ENCODE measurements at regions not wholly inside any gene's neighbourhood (a gene's known extent, or its start where the extent isn't known, plus 50 kb on each side); places are given as distances from the start of the nearest gene placed in this dataset.

DNA sequence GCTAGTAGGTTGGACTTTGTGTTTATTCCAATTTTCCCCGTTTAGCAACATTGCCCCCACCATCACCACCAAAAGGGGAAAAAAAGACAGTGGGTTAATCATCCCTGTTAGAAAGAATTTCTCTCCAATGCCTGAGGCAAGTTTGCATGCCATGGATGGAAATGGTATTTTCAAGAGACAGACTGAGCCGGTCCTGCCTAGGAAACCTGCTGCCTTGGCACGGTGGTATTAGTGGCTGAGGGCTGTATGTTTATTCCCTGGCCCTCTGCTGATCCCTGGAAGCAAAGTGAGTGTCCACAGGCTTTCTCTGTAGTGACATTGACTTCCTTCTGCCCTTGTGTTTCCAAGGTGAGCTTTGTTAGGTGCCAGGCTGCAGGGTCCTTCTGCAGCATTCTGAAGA, 427.0 kb upstream of the RBFOX1 start:
- no peak for DNase-seq
- Histone ChIP-seq H3K27me3 (ENCODE audit: low read length) (no peaks in the 10 kb centered on the region), H3K79me2 (ENCODE audit: low read length) (no peaks in the 10 kb centered on the region), H3K4me2 (ENCODE audit: low read depth, low read length, poor library complexity, severe bottlenecking) (no peak overlapping the region), H3K27ac (ENCODE audit: low read length) (no peak overlapping the region), H3K4me3 (ENCODE audit: low read length) (no peak overlapping the region), H3K36me3 (ENCODE audit: insufficient read depth, low read length) (no peaks in the 10 kb centered on the region), H3K9me3 (ENCODE audit: low read length) (peaks cover 10% of the 10 kb centered on the region; the same call in 1 of the 2 replicates), H3K9me2 (replicated peaks; ENCODE audit: insufficient read depth, low read length) (no peaks in the 10 kb centered on the region), H3K9ac (ENCODE audit: low read length) (no peak overlapping the region), H4K20me1 (ENCODE audit: insufficient read depth, low read depth, low read length) (no peaks in the 10 kb centered on the region), H3K4me1 (ENCODE audit: low read length) (no peaks in the 10 kb centered on the region), H2AFZ (ENCODE audit: low read length) (no peak overlapping the region)

DNA sequence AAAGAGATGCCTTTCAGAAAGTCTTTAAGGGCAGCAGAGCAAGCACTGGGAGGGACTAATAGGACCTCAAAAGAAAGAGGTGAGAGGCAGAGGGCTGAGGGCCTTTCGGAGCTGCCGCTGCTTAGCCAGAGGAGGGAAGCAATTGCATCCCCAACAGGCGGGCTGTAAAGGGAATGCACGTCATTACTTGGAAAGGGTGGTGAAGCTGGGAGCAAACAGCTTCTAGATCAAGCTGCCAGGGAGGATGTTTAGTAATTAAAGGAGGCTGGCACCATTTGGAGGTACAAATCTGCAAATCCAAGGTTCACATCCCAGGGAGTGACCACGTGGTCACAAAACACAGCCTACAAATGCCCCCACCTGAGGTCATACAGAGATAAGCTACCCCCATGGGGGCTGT, 429.0 kb upstream of the RBFOX1 start:
- Histone ChIP-seq H3K79me2 (ENCODE audit: low read length) (no peaks in the 10 kb centered on the region), H2AFZ (ENCODE audit: low read length) (no peak overlapping the region), H3K9ac (ENCODE audit: low read length) (no peak overlapping the region), H3K9me2 (replicated peaks; ENCODE audit: insufficient read depth, low read length) (no peaks in the 10 kb centered on the region), H3K4me2 (ENCODE audit: low read depth, low read length, poor library complexity, severe bottlenecking) (no peak overlapping the region), H3K9me3 (ENCODE audit: low read length) (peaks cover 15% of the 10 kb centered on the region; the same call in 1 of the 2 replicates), H3K4me1 (ENCODE audit: low read length) (no peaks in the 10 kb centered on the region), H4K20me1 (ENCODE audit: insufficient read depth, low read depth, low read length) (no peaks in the 10 kb centered on the region), H3K36me3 (ENCODE audit: insufficient read depth, low read length) (no peaks in the 10 kb centered on the region), H3K4me3 (ENCODE audit: low read length) (no peak overlapping the region), H3K27ac (ENCODE audit: low read length) (no peak overlapping the region), H3K27me3 (ENCODE audit: low read length) (no peaks in the 10 kb centered on the region)
- DNase-seq, result no peak

DNA sequence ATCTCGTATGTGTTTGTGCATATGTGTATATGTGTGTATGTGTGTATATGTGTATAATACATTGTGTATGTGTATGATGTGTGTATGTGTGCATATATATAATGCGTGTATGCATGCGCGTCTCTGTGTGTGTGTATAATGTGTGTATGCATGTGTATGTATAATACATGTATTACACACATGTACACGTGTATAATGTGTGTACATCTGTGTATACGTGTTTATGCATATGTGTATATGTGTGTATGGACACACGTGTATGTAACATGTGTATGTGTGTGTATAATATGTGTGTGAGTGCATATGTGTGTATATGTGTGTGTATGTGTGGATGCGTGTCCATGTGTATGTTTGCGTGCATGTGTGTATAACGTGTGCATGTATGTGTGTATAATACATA, 433.7 kb upstream of the RBFOX1 start:
- Histone ChIP-seq H3K36me3 (ENCODE audit: insufficient read depth, low read length) (no peaks in the 10 kb centered on the region), H3K9me2 (replicated peaks; ENCODE audit: insufficient read depth, low read length) (no peaks in the 10 kb centered on the region), H3K4me3 (ENCODE audit: low read length) (no peak overlapping the region), H3K9ac (ENCODE audit: low read length) (no peak overlapping the region), H3K27ac (ENCODE audit: low read length) (no peak overlapping the region), H3K4me2 (ENCODE audit: low read depth, low read length, poor library complexity, severe bottlenecking) (no peak overlapping the region), H2AFZ (ENCODE audit: low read length) (no peak overlapping the region), H3K27me3 (ENCODE audit: low read length) (no peaks in the 10 kb centered on the region), H4K20me1 (ENCODE audit: insufficient read depth, low read depth, low read length) (no peaks in the 10 kb centered on the region), H3K79me2 (ENCODE audit: low read length) (no peaks in the 10 kb centered on the region), H3K4me1 (ENCODE audit: low read length) (no peaks in the 10 kb centered on the region), H3K9me3 (ENCODE audit: low read length) (peaks cover 12% of the 10 kb centered on the region; the same call in 1 of the 2 replicates)
- no peak for DNase-seq

DNA sequence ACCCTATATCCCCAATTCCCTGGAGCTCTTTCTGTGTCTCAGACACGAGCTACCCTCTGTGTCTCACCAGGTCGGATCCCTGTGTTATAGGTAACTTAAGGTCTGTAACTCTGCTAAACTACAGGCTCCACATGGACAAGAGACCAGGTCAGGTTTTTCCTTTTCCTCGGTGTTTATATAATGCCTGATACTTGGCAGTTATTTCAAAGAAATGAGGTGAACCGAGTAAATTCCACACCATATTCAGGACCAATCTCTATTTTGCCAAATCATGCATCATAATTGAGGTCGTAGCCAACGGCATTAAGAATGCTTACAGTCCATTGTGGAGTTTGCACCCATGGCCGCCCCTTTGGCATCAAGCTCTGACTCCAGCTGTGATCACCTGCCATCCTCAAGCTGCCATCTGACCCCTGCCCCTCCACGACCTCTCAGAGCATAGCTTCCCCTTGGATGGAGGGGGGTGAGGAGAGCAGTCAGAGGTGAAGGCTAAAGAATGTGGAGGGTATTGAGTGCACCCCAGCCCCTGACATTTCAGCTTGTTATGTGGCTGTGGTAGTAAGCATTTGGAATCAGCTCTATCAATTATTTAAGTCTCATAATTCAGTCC, 434.7 kb upstream of the RBFOX1 start:
- 0 out of 2 replicates have a peak, but pooled peaks cover under 1% of the 10 kb centered on the region for H3K9me2 ChIP-seq (replicated peaks; ENCODE audit: insufficient read depth, low read length)
- H3K4me1 ChIP-seq (ENCODE audit: low read length), result no peaks in the 10 kb centered on the region
- H3K4me3 ChIP-seq (ENCODE audit: low read length), result no peak overlapping the region
- H3K27me3 ChIP-seq (ENCODE audit: low read length), result no peaks in the 10 kb centered on the region
- peaks cover 14% of the 10 kb centered on the region; the same call in 1 of the 2 replicates for H3K9me3 ChIP-seq (ENCODE audit: low read length)
- no peaks in the 10 kb centered on the region for H4K20me1 ChIP-seq (ENCODE audit: insufficient read depth, low read depth, low read length)
- H2AFZ ChIP-seq (ENCODE audit: low read length), result no peak overlapping the region
- no peak overlapping the region for H3K9ac ChIP-seq (ENCODE audit: low read length)
- no peaks in the 10 kb centered on the region for H3K79me2 ChIP-seq (ENCODE audit: low read length)
- no peaks in the 10 kb centered on the region for H3K36me3 ChIP-seq (ENCODE audit: insufficient read depth, low read length)
- no peak overlapping the region for H3K4me2 ChIP-seq (ENCODE audit: low read depth, low read length, poor library complexity, severe bottlenecking)
- DNase-seq, result no peak
- no peak overlapping the region for H3K27ac ChIP-seq (ENCODE audit: low read length)

DNA sequence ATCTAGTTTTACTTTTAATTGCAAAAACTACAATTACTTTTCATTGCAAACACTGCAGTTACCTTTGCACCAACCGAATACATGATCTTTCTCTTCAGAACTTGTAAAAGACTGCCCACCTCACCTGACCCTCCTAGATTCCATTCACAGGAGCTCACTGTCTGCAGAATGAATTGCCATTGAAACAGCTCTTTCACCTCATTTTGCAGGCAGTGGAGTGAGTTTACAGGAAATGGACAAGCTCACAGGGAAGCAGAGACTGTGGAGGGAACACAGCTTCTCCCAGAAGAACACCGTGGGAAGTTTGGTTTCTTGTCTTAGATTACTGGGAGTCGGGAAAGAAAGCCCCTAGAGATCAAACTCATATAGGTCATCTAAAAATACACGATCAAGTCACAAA, 439.7 kb upstream of the RBFOX1 start:
- H3K4me1 ChIP-seq (ENCODE audit: low read length), result no peaks in the 10 kb centered on the region
- no peak overlapping the region for H3K27ac ChIP-seq (ENCODE audit: low read length)
- H4K20me1 ChIP-seq (ENCODE audit: insufficient read depth, low read depth, low read length), result no peaks in the 10 kb centered on the region
- no peak overlapping the region for H2AFZ ChIP-seq (ENCODE audit: low read length)
- H3K27me3 ChIP-seq (ENCODE audit: low read length), result no peaks in the 10 kb centered on the region
- no peak overlapping the region for H3K4me2 ChIP-seq (ENCODE audit: low read depth, low read length, poor library complexity, severe bottlenecking)
- H3K9me3 ChIP-seq (ENCODE audit: low read length), result peaks cover 4% of the 10 kb centered on the region; the same call in 1 of the 2 replicates
- 0 out of 2 replicates have a peak, but pooled peaks cover 2% of the 10 kb centered on the region for H3K9me2 ChIP-seq (replicated peaks; ENCODE audit: insufficient read depth, low read length)
- no peak overlapping the region for H3K9ac ChIP-seq (ENCODE audit: low read length)
- H3K4me3 ChIP-seq (ENCODE audit: low read length), result no peak overlapping the region
- H3K36me3 ChIP-seq (ENCODE audit: insufficient read depth, low read length), result no peaks in the 10 kb centered on the region
- DNase-seq, result no peak
- H3K79me2 ChIP-seq (ENCODE audit: low read length), result no peaks in the 10 kb centered on the region

DNA sequence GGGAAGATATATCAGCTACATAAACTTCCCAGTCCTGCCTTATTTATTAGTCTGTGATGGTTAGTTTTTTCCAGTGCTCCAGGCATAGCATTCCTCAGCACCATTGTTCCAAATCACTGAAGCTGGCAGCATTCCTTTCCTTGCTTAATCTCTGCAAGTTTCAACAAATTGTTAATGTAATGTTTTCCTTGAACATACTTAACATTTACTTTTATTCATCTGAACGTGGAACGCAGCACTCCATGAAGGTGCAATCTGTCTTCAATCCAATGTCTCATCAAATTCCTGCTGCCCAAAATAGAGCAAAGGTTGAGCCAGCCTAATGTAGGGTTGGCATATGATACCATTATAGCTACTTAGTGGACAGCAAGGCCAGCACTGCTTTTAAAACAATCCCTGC, 441.1 kb upstream of the RBFOX1 start:
- H4K20me1 ChIP-seq (ENCODE audit: insufficient read depth, low read depth, low read length), result no peaks in the 10 kb centered on the region
- no peaks in the 10 kb centered on the region for H3K27me3 ChIP-seq (ENCODE audit: low read length)
- H2AFZ ChIP-seq (ENCODE audit: low read length), result no peak overlapping the region
- no peaks in the 10 kb centered on the region for H3K4me1 ChIP-seq (ENCODE audit: low read length)
- DNase-seq, result no peak
- no peak overlapping the region for H3K4me2 ChIP-seq (ENCODE audit: low read depth, low read length, poor library complexity, severe bottlenecking)
- H3K27ac ChIP-seq (ENCODE audit: low read length), result no peak overlapping the region
- no peak overlapping the region for H3K4me3 ChIP-seq (ENCODE audit: low read length)
- H3K9me3 ChIP-seq (ENCODE audit: low read length), result peaks cover 4% of the 10 kb centered on the region; the same call in 1 of the 2 replicates
- H3K9me2 ChIP-seq (replicated peaks; ENCODE audit: insufficient read depth, low read length), result 0 out of 2 replicates have a peak, but pooled peaks cover 2% of the 10 kb centered on the region
- H3K36me3 ChIP-seq (ENCODE audit: insufficient read depth, low read length), result no peaks in the 10 kb centered on the region
- H3K9ac ChIP-seq (ENCODE audit: low read length), result no peak overlapping the region
- H3K79me2 ChIP-seq (ENCODE audit: low read length), result no peaks in the 10 kb centered on the region

DNA sequence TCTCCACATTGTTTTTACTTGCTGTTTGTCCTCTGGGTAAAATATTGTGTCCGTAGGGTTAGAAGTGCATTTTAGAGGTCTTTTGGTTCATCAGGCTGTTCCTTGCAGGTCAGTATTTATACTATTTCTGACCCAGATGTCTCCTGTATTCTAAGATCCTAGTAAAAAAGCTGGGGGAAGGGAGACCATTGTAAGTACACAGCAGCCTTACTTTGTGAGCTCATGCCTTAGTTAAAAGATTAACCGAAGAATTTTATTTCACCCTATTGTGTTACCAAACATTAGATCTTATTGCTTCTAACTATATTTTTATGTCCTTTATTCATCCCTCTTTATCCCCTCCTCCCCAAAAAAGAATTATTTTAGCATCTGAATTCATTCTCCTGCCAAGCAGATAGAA, 444.1 kb upstream of the RBFOX1 start:
- Histone ChIP-seq H3K79me2 (ENCODE audit: low read length) (no peaks in the 10 kb centered on the region), H3K9me2 (replicated peaks; ENCODE audit: insufficient read depth, low read length) (0 out of 2 replicates have a peak, but pooled peaks cover 2% of the 10 kb centered on the region), H3K36me3 (ENCODE audit: insufficient read depth, low read length) (no peaks in the 10 kb centered on the region), H3K4me2 (ENCODE audit: low read depth, low read length, poor library complexity, severe bottlenecking) (no peak overlapping the region), H3K4me1 (ENCODE audit: low read length) (no peaks in the 10 kb centered on the region), H3K27me3 (ENCODE audit: low read length) (no peaks in the 10 kb centered on the region), H4K20me1 (ENCODE audit: insufficient read depth, low read depth, low read length) (no peaks in the 10 kb centered on the region), H2AFZ (ENCODE audit: low read length) (no peak overlapping the region), H3K4me3 (ENCODE audit: low read length) (no peak overlapping the region), H3K27ac (ENCODE audit: low read length) (no peak overlapping the region), H3K9ac (ENCODE audit: low read length) (no peak overlapping the region), H3K9me3 (ENCODE audit: low read length) (peaks cover 4% of the 10 kb centered on the region; the same call in 1 of the 2 replicates)
- no peak for DNase-seq

DNA sequence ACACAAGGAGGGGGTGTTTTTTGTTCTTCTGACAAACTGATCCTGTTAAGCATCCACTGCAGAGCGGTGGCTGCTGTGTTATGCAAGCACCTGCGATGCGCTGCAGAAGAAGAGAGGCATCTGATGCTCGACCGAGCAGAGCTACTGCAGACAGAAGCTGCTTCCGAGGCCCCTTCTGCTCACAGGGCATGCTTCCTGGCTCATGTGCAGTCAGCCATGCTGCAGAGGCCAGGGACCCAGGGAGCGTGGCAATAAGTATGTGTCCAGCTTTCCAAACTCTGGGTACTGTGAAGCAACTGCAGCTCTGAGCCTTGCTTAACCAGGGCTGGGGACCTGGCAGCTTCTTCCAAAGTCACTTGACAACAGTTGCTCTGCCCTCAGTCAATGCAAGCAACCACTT, 448.6 kb upstream of the RBFOX1 start:
- Histone ChIP-seq H3K27ac (ENCODE audit: low read length) (peak overlapping the region; percentile 58; the same call in 1 of the 2 replicates), H3K27me3 (ENCODE audit: low read length) (no peaks in the 10 kb centered on the region), H4K20me1 (ENCODE audit: insufficient read depth, low read depth, low read length) (no peaks in the 10 kb centered on the region), H3K79me2 (ENCODE audit: low read length) (no peaks in the 10 kb centered on the region), H3K4me1 (ENCODE audit: low read length) (no peaks in the 10 kb centered on the region), H3K9me2 (replicated peaks; ENCODE audit: insufficient read depth, low read length) (no peaks in the 10 kb centered on the region; the same call in 1 of the 2 replicates), H2AFZ (ENCODE audit: low read length) (no peak overlapping the region), H3K9me3 (ENCODE audit: low read length) (no peaks in the 10 kb centered on the region), H3K4me2 (ENCODE audit: low read depth, low read length, poor library complexity, severe bottlenecking) (peak overlapping the region; percentile 4), H3K4me3 (ENCODE audit: low read length) (no peak overlapping the region), H3K36me3 (ENCODE audit: insufficient read depth, low read length) (no peaks in the 10 kb centered on the region), H3K9ac (ENCODE audit: low read length) (no peak overlapping the region)
- peak; percentile 61 for DNase-seq

Measured in Karpas-422 (cell line).